CD4-positive, alpha-beta T cell (primary cell): ENCODE measurements at regions not wholly inside any gene's neighbourhood (a gene's known extent, or its start where the extent isn't known, plus 50 kb on each side); places are given as distances from the start of the nearest gene placed in this dataset.

Source experiments
- ATAC-seq: fragments of 200-7000 bp; cut with Tn5 transposase; one replicate; pipeline ENCODE4 v1.10.0; 2022; ENCODE audit warnings: mild to moderate bottlenecking; ENCODE audit not compliant: poor library complexity
- CTCF ChIA-PET: fragments of 350-600 bp; sonication (Branson Sonifier 250); formaldehyde crosslinking; loops from one replicate; lab custom pipeline; 2021; ENCODE audit warnings: antibody characterized with exemption, inconsistent platforms; lab: Charles Lee
- POLR2A ChIA-PET: fragments of 350-600 bp; sonication (Branson Sonifier 250); formaldehyde crosslinking; loops from one replicate; lab custom pipeline; 2021; ENCODE audit warnings: antibody characterized with exemption, inconsistent platforms; lab: Charles Lee
- DNase-seq, 14 experiments: peaks; one replicate each; pipeline ENCODE4 v3.0.0-alpha.2; 2013 to 2020; ENCODE audit warnings: mixed read lengths in 2 of 14
- H3K27ac ChIP-seq, 2 donors: one replicate each; pipeline versions ENCODE4 v1.5.1 to v1.7.0; 2013; ENCODE audit warnings: low read length in 2 of 2, low read depth in 1 of 2, mild to moderate bottlenecking in 1 of 2
- H3K27me3 ChIP-seq, 2 experiments: 1 replicate in 1 of 2; 2 replicates in 1 of 2; pipeline versions ENCODE4 v1.6.1 to v1.7.0; 2013; ENCODE audit warnings: low read length in 2 of 2, control low read depth in 1 of 2, mild to moderate bottlenecking in 1 of 2, moderate library complexity in 1 of 2; ENCODE audit not compliant: insufficient read depth in 2 of 2, control insufficient read depth in 1 of 2
- H3K36me3 ChIP-seq: one replicate; pipeline ENCODE4 v1.6.1; 2013; ENCODE audit warnings: low read length, control low read depth; ENCODE audit not compliant: insufficient read depth
- H3K4me1 ChIP-seq: one replicate; pipeline ENCODE4 v1.6.1; 2013; ENCODE audit warnings: low read length, control low read depth; ENCODE audit not compliant: insufficient read depth
- H3K4me3 ChIP-seq: one replicate; pipeline ENCODE4 v1.5.1; 2013; ENCODE audit warnings: mild to moderate bottlenecking, low read length, moderate library complexity
- H3K9me3 ChIP-seq, 2 experiments: 1 replicate in 1 of 2; 2 replicates in 1 of 2; pipeline versions ENCODE4 v1.6.1 to v1.7.0; 2013; ENCODE audit warnings: low read length in 2 of 2, mild to moderate bottlenecking in 2 of 2, control low read depth in 1 of 2, moderate library complexity in 1 of 2; ENCODE audit not compliant: control insufficient read depth in 1 of 2, insufficient read depth in 1 of 2
- H3K27ac Mint-ChIP-seq: one replicate; pipeline ENCODE4 v1.8.0; 2020; ENCODE audit warnings: mixed read lengths
- H3K27me3 Mint-ChIP-seq: one replicate; pipeline ENCODE4 v1.8.0; 2021; ENCODE audit warnings: mixed read lengths
- H3K36me3 Mint-ChIP-seq: one replicate; pipeline ENCODE4 v1.8.0; 2021; ENCODE audit warnings: low read depth, mixed read lengths
- H3K4me1 Mint-ChIP-seq: one replicate; pipeline ENCODE4 v1.8.0; 2021; ENCODE audit warnings: low read depth, mixed read lengths
- H3K4me3 Mint-ChIP-seq: one replicate; pipeline ENCODE4 v1.8.0; 2020; ENCODE audit warnings: mild to moderate bottlenecking, mixed read lengths
- H3K9me3 Mint-ChIP-seq: one replicate; pipeline ENCODE4 v1.8.0; 2020; ENCODE audit warnings: mixed read lengths
- intact Hi-C, 2 experiments: fragments of 100-400 bp; cut with DNase I in 1 of 2; cut with micrococcal nuclease in 1 of 2; formaldehyde crosslinking; loops; one replicate each; pipeline versions ENCODE4 v1.15.1 to v1.9.0; 2023 to 2025; cut with DNase I, micrococcal nuclease
- TF ChIP-seq, protein P1 (sequence below): fragments of 200-600 bp; IDR thresholded peaks from one replicate; pipeline ENCODE4 v1.8.0; 2022; ENCODE audit warnings: antibody characterized with exemption, mild to moderate bottlenecking

DNA sequence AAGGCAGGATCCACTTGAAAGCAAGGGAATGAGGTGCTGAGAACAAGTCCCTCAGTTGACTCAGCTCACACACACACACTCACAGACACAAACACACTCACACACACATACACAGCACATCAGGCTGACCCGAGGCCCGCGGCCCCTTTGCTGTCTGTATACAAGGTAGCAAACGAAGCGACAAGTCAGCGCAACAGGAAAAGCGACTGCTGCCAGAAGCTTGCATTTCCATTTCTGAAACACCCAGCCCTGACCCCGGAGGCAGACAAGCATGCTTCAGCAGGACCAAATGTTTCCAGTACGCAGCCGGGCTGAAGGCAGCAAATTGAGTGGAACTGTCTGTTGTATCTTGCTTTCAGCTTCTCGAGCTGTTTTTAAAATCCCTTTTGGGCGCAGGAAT, 501.6 kb downstream of the NPHP4 start:
- TF ChIP-seq, protein P1, sequence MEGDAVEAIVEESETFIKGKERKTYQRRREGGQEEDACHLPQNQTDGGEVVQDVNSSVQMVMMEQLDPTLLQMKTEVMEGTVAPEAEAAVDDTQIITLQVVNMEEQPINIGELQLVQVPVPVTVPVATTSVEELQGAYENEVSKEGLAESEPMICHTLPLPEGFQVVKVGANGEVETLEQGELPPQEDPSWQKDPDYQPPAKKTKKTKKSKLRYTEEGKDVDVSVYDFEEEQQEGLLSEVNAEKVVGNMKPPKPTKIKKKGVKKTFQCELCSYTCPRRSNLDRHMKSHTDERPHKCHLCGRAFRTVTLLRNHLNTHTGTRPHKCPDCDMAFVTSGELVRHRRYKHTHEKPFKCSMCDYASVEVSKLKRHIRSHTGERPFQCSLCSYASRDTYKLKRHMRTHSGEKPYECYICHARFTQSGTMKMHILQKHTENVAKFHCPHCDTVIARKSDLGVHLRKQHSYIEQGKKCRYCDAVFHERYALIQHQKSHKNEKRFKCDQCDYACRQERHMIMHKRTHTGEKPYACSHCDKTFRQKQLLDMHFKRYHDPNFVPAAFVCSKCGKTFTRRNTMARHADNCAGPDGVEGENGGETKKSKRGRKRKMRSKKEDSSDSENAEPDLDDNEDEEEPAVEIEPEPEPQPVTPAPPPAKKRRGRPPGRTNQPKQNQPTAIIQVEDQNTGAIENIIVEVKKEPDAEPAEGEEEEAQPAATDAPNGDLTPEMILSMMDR = no peak

DNA sequence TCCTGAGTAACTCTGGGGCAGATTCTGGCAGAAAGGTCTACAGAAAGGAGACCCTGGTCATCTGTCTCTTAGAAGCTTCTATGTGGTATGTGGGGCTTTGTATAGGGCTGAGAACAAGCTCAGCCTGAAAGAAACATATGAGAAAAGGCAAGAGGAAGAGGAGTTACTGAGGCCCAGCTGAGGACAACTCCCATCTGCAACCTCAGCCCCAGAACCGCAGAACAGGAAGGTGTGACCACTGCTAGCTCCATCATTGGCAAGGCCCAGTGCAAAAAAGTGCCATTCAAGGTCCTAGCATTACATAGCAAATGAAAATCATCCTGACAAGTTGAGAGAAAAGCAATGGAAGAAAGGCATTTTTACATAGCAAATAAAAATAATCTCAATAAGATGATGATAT, 503.8 kb downstream of the NPHP4 start:
- no peak for ATAC-seq
- peaks cover 0 to 3% of the 10 kb centered on the region in 2 experiments for H3K27me3 ChIP-seq
- H3K9me3 ChIP-seq = peaks cover 0 to 8% of the 10 kb centered on the region in 2 experiments
- ChIA-PET POLR2A (no interaction called here), CTCF (no interaction called here)
- intact Hi-C loops = no loop called here
- H3K4me3 ChIP-seq = no peak overlapping the region
- no peaks in the 10 kb centered on the region for H3K4me1 Mint-ChIP-seq
- H3K27ac ChIP-seq = no peak overlapping the region
- peaks cover 4% of the 10 kb centered on the region for H3K27me3 Mint-ChIP-seq
- H3K9me3 Mint-ChIP-seq = no peaks in the 10 kb centered on the region
- no peaks in the 10 kb centered on the region for H3K36me3 Mint-ChIP-seq
- DNase-seq = peak in 1 of 14 experiments; percentile 27
- no peak overlapping the region for H3K4me3 Mint-ChIP-seq
- TF ChIP-seq, protein P1 = no peak
- H3K27ac Mint-ChIP-seq = no peak overlapping the region
- H3K4me1 ChIP-seq = no peaks in the 10 kb centered on the region
- H3K36me3 ChIP-seq = no peaks in the 10 kb centered on the region

More for the DNA sequence above, 501.6 kb downstream of the NPHP4 start:
- POLR2A ChIA-PET = no interaction called here
- Mint-ChIP-seq H3K4me3 (no peak overlapping the region), H3K36me3 (no peaks in the 10 kb centered on the region), H3K27me3 (peaks cover 4% of the 10 kb centered on the region), H3K4me1 (no peaks in the 10 kb centered on the region), H3K9me3 (no peaks in the 10 kb centered on the region), H3K27ac (no peak overlapping the region)
- CTCF ChIA-PET = no interaction called here
- Histone ChIP-seq H3K4me1 (no peaks in the 10 kb centered on the region), H3K9me3 (peaks cover 0 to 8% of the 10 kb centered on the region in 2 experiments), H3K36me3 (no peaks in the 10 kb centered on the region), H3K27ac (no peak overlapping the region), H3K4me3 (no peak overlapping the region), H3K27me3 (peaks cover 0 to 6% of the 10 kb centered on the region in 2 experiments)
- no peak for ATAC-seq
- DNase-seq = no peak
- intact Hi-C loops = no loop called here

DNA sequence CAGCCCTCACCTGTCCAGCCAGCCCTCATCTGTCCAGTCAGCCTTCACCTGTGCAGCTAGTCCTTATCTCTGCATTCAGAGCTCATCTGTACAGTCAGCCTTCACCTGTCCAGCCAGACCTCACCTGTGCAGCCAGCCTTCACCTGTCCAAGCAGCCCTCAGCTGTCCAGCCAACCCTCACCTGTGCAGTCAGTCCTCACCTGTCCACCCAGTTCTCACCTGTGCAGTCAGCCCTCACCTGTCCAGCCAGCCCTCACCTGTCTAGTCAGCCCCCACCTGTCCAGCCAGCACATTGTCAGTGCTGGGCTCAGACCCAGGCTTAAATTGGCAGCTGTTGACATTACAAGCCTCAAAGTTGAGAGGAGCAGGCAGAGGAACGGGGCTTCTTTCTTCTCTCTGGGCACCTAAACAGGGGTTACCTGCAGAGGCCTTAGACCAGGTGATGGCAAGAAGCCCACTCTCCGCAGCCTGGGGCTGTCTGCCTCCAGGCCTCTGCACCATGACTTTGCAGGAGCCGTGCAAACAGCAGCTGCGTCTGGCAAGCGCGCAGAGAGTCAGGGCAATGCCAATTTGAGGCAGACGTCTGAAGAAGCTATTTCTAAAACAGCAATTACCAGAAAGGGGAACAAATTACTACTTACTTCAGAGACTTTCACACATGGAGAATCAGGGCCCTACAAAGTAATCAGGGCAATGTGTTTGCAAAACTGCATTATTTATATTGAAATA, 506.1 kb downstream of the NPHP4 start:
- H3K4me1 Mint-ChIP-seq = peaks cover 6% of the 10 kb centered on the region
- Histone ChIP-seq H3K4me1 (peaks cover 4% of the 10 kb centered on the region), H3K9me3 (peaks cover 0 to 8% of the 10 kb centered on the region in 2 experiments), H3K36me3 (no peaks in the 10 kb centered on the region), H3K27me3 (peaks cover 0 to 3% of the 10 kb centered on the region in 2 experiments), H3K27ac (no peak overlapping the region), H3K4me3 (no peak overlapping the region)
- no peak overlapping the region for H3K27ac Mint-ChIP-seq
- TF ChIP-seq, protein P1 = no peak
- no peaks in the 10 kb centered on the region for H3K9me3 Mint-ChIP-seq
- no peak for ATAC-seq
- no peak overlapping the region for H3K4me3 Mint-ChIP-seq
- POLR2A ChIA-PET = no interaction called here
- DNase-seq = no peak
- peaks cover 9% of the 10 kb centered on the region for H3K27me3 Mint-ChIP-seq
- intact Hi-C loops = no loop called here
- CTCF ChIA-PET = no interaction called here
- H3K36me3 Mint-ChIP-seq = no peaks in the 10 kb centered on the region
